ENCODE measurements at regions not wholly inside any gene's neighbourhood (a gene's known extent, or its start where the extent isn't known, plus 50 kb on each side); places are given as distances from the start of the nearest gene placed in this dataset.

DNA sequence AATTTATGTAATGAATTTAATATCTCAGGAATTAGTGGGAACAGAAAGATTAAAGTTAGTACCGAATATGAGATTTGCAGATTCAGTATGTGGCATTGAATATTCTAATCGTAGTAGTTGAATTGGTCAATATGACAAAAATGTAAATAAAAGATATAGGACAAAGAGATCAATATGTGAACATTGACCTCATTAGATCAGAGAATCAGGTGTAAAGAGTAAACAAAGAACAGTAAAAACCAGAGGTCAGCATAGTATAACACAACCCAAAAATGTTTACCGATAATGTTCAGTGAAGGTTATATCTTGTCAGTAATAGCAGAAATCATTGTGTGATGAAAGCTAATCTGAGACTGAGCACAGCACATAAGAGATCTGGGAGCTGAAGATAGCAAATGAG lies 152.0 kb downstream of the FAM83B start:
- intact Hi-C loops (cut with DNase I; ENCODE audit: low total_unique reads), result no loop called here
- Histone ChIP-seq H3K9me3 (peaks cover 0 to 4% (median 0%) of the 10 kb centered on the region in 4 donors), H3K27ac (no peak overlapping the region), H3K4me3 (no peak overlapping the region), H3K4me1 (no peaks in the 10 kb centered on the region), H3K36me3 (no peaks in the 10 kb centered on the region), H3K27me3 (no peaks in the 10 kb centered on the region)
- no peak for DNase-seq
- TF ChIP-seq POLR2A (IDR thresholded peaks at IDR 0.05) (no peak), POLR2AphosphoS5 (IDR thresholded peaks at IDR 0.05) (no peak), EP300 (IDR thresholded peaks at IDR 0.05) (no peak)
- TF ChIP-seq, protein P1, sequence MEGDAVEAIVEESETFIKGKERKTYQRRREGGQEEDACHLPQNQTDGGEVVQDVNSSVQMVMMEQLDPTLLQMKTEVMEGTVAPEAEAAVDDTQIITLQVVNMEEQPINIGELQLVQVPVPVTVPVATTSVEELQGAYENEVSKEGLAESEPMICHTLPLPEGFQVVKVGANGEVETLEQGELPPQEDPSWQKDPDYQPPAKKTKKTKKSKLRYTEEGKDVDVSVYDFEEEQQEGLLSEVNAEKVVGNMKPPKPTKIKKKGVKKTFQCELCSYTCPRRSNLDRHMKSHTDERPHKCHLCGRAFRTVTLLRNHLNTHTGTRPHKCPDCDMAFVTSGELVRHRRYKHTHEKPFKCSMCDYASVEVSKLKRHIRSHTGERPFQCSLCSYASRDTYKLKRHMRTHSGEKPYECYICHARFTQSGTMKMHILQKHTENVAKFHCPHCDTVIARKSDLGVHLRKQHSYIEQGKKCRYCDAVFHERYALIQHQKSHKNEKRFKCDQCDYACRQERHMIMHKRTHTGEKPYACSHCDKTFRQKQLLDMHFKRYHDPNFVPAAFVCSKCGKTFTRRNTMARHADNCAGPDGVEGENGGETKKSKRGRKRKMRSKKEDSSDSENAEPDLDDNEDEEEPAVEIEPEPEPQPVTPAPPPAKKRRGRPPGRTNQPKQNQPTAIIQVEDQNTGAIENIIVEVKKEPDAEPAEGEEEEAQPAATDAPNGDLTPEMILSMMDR (IDR thresholded peaks at IDR 0.05), result no peak
- 35 to 67% (median 56%) methylated on average over 3 of the region's 3 CpGs for WGBS, 5 donors

DNA sequence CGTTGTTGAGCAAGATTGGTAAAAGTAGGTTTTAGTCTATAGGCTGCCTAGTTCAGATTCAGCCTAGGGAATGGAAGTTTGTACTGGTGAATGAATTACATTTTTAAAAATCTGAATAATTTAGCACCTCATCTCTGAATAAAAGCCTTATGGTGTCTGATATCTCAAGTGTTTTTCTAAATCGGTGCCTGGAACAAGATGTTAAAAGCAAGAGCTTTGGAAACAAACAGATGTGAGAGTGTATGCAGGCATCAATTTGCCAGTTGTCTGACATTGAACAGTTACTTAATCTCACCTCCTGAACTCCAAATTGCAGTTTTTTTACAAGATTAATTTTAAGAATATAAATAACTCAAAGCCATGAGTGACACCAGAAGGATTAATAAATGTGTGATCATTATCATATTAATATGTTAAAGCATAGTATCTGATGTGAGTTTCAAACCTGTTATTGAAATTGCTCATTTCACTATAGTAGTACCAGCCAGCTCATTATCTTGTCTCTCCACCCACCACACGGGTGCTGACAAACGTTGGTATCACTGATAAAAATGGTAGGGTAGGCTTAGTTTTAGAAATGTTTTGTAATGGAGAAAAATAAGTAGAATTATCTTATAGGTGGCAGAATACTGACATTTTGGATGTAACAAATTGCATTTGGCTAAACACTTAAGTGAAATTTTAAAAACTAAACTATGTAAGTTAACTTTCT lies 157.3 kb downstream of the FAM83B start:
- Histone ChIP-seq H3K27ac (no peak overlapping the region), H3K4me3 (no peak overlapping the region), H3K9me3 (no peaks in the 10 kb centered on the region), H3K4me1 (no peaks in the 10 kb centered on the region), H3K36me3 (no peaks in the 10 kb centered on the region), H3K27me3 (no peaks in the 10 kb centered on the region)
- 55 to 72% (median 62%) methylated on average over 4 of the region's 4 CpGs for WGBS, 5 donors
- DNase-seq, result no peak
- intact Hi-C loops (cut with DNase I; ENCODE audit: low total_unique reads), result no loop called here
- TF ChIP-seq POLR2AphosphoS5 (IDR thresholded peaks at IDR 0.05) (no peak), POLR2A (IDR thresholded peaks at IDR 0.05) (no peak), EP300 (IDR thresholded peaks at IDR 0.05) (no peak)
- TF ChIP-seq, protein P1 (IDR thresholded peaks at IDR 0.05), result no peak

DNA sequence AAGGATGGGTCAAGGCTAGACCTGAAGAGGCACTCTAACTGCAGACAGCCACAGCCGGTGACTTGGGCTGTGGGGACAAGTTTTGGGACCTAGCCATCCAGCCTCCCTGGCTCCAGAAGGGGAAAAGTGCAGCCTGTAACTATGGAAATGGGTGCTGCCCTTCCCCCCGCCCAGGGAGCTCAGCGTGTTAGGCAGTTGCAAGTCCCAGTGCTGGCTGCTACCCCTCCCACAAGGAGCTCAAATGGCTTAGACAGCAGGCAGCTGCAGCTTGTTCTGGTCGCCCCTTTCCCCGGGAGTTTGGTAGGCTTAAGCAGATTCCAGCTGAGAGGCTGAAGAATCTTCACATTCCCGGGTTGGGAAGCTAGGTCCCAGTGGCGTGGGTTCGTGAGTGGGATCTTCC lies 162.6 kb downstream of the FAM83B start:
- Histone ChIP-seq H3K4me1 (peaks cover 0 to 9% (median 4%) of the 10 kb centered on the region in 4 donors), H3K9me3 (no peaks in the 10 kb centered on the region), H3K36me3 (no peaks in the 10 kb centered on the region), H3K4me3 (no peak overlapping the region), H3K27ac (no peak overlapping the region), H3K27me3 (no peaks in the 10 kb centered on the region)
- TF ChIP-seq POLR2AphosphoS5 (IDR thresholded peaks at IDR 0.05) (no peak), EP300 (IDR thresholded peaks at IDR 0.05) (no peak), POLR2A (IDR thresholded peaks at IDR 0.05) (no peak)
- TF ChIP-seq, protein P1 (IDR thresholded peaks at IDR 0.05), result no peak
- 61 to 74% (median 66%) methylated on average over 6 to 8 of the region's 8 CpGs for WGBS, 5 donors
- intact Hi-C loops (cut with DNase I; ENCODE audit: low total_unique reads), result no loop called here
- DNase-seq, result no peak

DNA sequence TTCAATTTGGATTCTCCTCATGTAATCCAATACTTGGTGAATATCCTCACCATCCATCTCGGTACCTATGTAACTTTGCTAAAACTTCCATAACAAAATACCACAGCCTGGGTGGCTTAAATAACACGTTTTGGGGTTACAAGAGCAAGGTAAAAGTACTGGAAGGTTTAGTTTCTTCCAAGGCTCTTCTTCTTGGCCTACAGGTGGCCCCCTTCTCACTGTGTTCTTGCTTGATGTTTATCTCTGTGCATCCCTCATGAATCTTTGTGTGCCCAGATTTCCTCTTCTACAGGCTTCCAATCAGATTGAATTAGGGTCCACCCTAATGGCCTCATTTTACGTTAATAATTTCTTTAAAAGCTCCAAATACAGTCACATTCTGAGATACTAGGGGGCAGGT lies 163.3 kb upstream of the HCRTR2 start:
- 66 to 80% (median 75%) methylated on average over 3 of the region's 3 CpGs for WGBS, 5 donors
- DNase-seq, result no peak
- Histone ChIP-seq H3K4me1 (peaks cover 0 to 22% (median 11%) of the 10 kb centered on the region in 4 donors), H3K4me3 (no peak overlapping the region), H3K36me3 (no peaks in the 10 kb centered on the region), H3K27me3 (no peaks in the 10 kb centered on the region), H3K27ac (no peak overlapping the region), H3K9me3 (no peaks in the 10 kb centered on the region)
- no peak for TF ChIP-seq POLR2A (IDR thresholded peaks at IDR 0.05)
- no peak for TF ChIP-seq POLR2AphosphoS5 (IDR thresholded peaks at IDR 0.05)
- TF ChIP-seq EP300 (IDR thresholded peaks at IDR 0.05), result no peak
- TF ChIP-seq, protein P1 (IDR thresholded peaks at IDR 0.05), result no peak
- intact Hi-C loops (cut with DNase I; ENCODE audit: low total_unique reads), result no loop called here
